ENCODE measurements at regions not wholly inside any gene's neighbourhood (a gene's known extent, or its start where the extent isn't known, plus 50 kb on each side); places are given as distances from the start of the nearest gene placed in this dataset.

DNA sequence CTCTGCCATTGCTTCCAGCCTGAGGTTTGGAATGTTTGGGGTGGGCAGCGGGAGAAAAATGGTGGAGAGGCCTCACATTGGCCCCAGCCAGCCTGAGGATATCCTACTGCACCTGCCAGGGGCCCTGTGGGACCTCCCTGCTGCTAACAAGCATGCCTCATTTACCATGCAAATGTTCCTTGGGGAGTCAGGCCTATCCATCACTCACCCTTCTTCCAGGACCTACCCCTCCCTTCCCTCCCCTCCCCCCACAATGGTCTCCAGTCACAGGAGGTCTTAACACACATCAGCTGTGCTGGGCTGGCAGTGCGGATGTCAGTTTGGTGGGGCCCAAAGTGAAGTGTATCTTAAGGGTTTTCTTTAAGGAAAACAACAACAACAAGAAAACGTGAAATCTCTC lies 139.2 kb downstream of the SHOX start:
- WGBS (ENCODE audit: insufficient coverage, insufficient replicate concordance, low lambda C conversion rate, missing lambda C conversion rate), result 0% methylated on average over 3 of the region's 3 CpGs
- Histone ChIP-seq H3K4me1 (ENCODE audit: control insufficient read depth, insufficient read depth, low read length) (no peaks in the 10 kb centered on the region), H3K9me3 (replicated peaks; ENCODE audit: control insufficient read depth, insufficient read depth, low read length) (no peaks in the 10 kb centered on the region; the same call in 2 of the 3 replicates), H3K9ac (ENCODE audit: control insufficient read depth, insufficient read depth, low read length) (no peak overlapping the region), H3K36me3 (ENCODE audit: control insufficient read depth in 2 of 2, insufficient read depth in 2 of 2, low read length in 1 of 2) (no peaks in the 10 kb centered on the region), H3K27me3 (replicated peaks in 1 of 2; ENCODE audit: control insufficient read depth in 2 of 2, insufficient read depth in 2 of 2, low read length in 1 of 2) (no peaks in the 10 kb centered on the region), H3K79me2 (ENCODE audit: control insufficient read depth, insufficient read depth, low read length) (no peaks in the 10 kb centered on the region), H4K20me1 (ENCODE audit: control insufficient read depth, insufficient read depth) (no peaks in the 10 kb centered on the region), H3K4me3 (no peak overlapping the region), H3K4me2 (ENCODE audit: control insufficient read depth, insufficient read depth) (no peak overlapping the region), H3K27ac (ENCODE audit: control insufficient read depth, insufficient read depth) (no peak overlapping the region), H2AFZ (ENCODE audit: control insufficient read depth, low read depth, low read length) (no peak overlapping the region)
- ChIA-PET RAD21 (ENCODE audit: unreplicated experiment) (no interaction called here), SMC1A (ENCODE audit: uncharacterized antibody, unreplicated experiment) (no interaction called here), POLR2A (no interaction called here), CTCF (no interaction called here)
- intact Hi-C loops (cut with micrococcal nuclease; ENCODE audit: unreplicated experiment) (no loop called here), in situ Hi-C loops (cut with MboI) (no loop called here)
- FAIRE-seq (no peak), DNase-seq (ENCODE audit: low read depth, low spot score) (no peak), ATAC-seq (no peak)
- no TSS peak for BruUV-seq (replicated peaks)
- TF ChIP-seq CBFB (IDR thresholded peaks at IDR 0.05; ENCODE audit: low read depth) (no peak), MXI1 (IDR thresholded peaks at IDR 0.05; ENCODE audit: low read depth, low read length) (no peak), SMC3 (IDR thresholded peaks at IDR 0.05; ENCODE audit: borderline replicate concordance, low read length) (no peak), WRNIP1 (IDR thresholded peaks at IDR 0.05; ENCODE audit: borderline replicate concordance, low read depth, low read length) (no peak), SMAD5 (IDR thresholded peaks at IDR 0.05; ENCODE audit: low read depth) (no peak), ZZZ3 (IDR thresholded peaks at IDR 0.05; ENCODE audit: control insufficient read depth, insufficient read length, low read depth) (no peak)
- TF ChIP-seq, protein P1, sequence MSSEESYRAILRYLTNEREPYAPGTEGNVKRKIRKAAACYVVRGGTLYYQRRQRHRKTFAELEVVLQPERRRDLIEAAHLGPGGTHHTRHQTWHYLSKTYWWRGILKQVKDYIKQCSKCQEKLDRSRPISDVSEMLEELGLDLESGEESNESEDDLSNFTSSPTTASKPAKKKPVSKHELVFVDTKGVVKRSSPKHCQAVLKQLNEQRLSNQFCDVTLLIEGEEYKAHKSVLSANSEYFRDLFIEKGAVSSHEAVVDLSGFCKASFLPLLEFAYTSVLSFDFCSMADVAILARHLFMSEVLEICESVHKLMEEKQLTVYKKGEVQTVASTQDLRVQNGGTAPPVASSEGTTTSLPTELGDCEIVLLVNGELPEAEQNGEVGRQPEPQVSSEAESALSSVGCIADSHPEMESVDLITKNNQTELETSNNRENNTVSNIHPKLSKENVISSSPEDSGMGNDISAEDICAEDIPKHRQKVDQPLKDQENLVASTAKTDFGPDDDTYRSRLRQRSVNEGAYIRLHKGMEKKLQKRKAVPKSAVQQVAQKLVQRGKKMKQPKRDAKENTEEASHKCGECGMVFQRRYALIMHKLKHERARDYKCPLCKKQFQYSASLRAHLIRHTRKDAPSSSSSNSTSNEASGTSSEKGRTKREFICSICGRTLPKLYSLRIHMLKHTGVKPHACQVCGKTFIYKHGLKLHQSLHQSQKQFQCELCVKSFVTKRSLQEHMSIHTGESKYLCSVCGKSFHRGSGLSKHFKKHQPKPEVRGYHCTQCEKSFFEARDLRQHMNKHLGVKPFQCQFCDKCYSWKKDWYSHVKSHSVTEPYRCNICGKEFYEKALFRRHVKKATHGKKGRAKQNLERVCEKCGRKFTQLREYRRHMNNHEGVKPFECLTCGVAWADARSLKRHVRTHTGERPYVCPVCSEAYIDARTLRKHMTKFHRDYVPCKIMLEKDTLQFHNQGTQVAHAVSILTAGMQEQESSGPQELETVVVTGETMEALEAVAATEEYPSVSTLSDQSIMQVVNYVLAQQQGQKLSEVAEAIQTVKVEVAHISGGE (CRISPR knock-in tag; IDR thresholded peaks at IDR 0.05), result no peak
- TF ChIP-seq, protein P2, sequence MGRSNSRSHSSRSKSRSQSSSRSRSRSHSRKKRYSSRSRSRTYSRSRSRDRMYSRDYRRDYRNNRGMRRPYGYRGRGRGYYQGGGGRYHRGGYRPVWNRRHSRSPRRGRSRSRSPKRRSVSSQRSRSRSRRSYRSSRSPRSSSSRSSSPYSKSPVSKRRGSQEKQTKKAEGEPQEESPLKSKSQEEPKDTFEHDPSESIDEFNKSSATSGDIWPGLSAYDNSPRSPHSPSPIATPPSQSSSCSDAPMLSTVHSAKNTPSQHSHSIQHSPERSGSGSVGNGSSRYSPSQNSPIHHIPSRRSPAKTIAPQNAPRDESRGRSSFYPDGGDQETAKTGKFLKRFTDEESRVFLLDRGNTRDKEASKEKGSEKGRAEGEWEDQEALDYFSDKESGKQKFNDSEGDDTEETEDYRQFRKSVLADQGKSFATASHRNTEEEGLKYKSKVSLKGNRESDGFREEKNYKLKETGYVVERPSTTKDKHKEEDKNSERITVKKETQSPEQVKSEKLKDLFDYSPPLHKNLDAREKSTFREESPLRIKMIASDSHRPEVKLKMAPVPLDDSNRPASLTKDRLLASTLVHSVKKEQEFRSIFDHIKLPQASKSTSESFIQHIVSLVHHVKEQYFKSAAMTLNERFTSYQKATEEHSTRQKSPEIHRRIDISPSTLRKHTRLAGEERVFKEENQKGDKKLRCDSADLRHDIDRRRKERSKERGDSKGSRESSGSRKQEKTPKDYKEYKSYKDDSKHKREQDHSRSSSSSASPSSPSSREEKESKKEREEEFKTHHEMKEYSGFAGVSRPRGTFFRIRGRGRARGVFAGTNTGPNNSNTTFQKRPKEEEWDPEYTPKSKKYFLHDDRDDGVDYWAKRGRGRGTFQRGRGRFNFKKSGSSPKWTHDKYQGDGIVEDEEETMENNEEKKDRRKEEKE (IDR thresholded peaks at IDR 0.05), result no peak
